ENCODE measurements at regions not wholly inside any gene's neighbourhood (a gene's known extent, or its start where the extent isn't known, plus 50 kb on each side); places are given as distances from the start of the nearest gene placed in this dataset.

- no peak for TF ChIP-seq CTCF (IDR thresholded peaks at IDR 0.05; ENCODE audit: insufficient read depth, low read depth, low read length)
- TF ChIP-seq EZH2 (IDR thresholded peaks at IDR 0.05; ENCODE audit: insufficient read depth, low read length), result no peak
These were observed 222.8 kb upstream of the OBI1 start for GRCh38 chr13:78881751-78882150.

Data from astrocyte (in vitro differentiated cells and primary cell).